Dermis blood vessel endothelial cell (primary cell): ENCODE measurements at regions not wholly inside any gene's neighbourhood (a gene's known extent, or its start where the extent isn't known, plus 50 kb on each side); places are given as distances from the start of the nearest gene placed in this dataset.

Experiments used
- DNase-seq: peaks from one replicate; pipeline ENCODE4 v3.0.0; 2010

- DNase-seq, result no peak
Measured at GRCh38 chr11:80086496-80087055, 645.7 kb upstream of the TENM4 start.

- DNase-seq, result no peak
Measured at GRCh38 chr11:80085563-80085962, 644.7 kb upstream of the TENM4 start.

- no peak for DNase-seq
Measured at GRCh38 chr11:80084608-80085007, 643.8 kb upstream of the TENM4 start.

GRCh38 chr11:80083531-80083951 is 642.7 kb upstream of the TENM4 start:
- no peak for DNase-seq

- DNase-seq, result no peak
Measured at GRCh38 chr11:80082406-80082805, 641.6 kb upstream of the TENM4 start.

- no peak for DNase-seq
Measured at GRCh38 chr11:80077113-80077512, 636.3 kb upstream of the TENM4 start.

GRCh38 chr11:80074837-80075236 is 634.0 kb upstream of the TENM4 start:
- DNase-seq, result no peak

GRCh38 chr11:80066291-80066690 is 625.5 kb upstream of the TENM4 start:
- no peak for DNase-seq

GRCh38 chr11:80065086-80065485 is 624.3 kb upstream of the TENM4 start:
- no peak for DNase-seq

- DNase-seq, result no peak
Measured at GRCh38 chr11:80061056-80061455, 620.2 kb upstream of the TENM4 start.

GRCh38 chr11:80054582-80055165 is 613.8 kb upstream of the TENM4 start:
- DNase-seq, result no peak

GRCh38 chr11:80048513-80048912 is 607.7 kb upstream of the TENM4 start:
- DNase-seq, result no peak

GRCh38 chr11:80041136-80042000 is 600.5 kb upstream of the TENM4 start:
- no peak for DNase-seq

GRCh38 chr11:80034801-80035200 is 594.0 kb upstream of the TENM4 start:
- DNase-seq, result no peak

- no peak for DNase-seq
Measured at GRCh38 chr11:80031014-80031600, 590.3 kb upstream of the TENM4 start.

- DNase-seq, result no peak
Measured at GRCh38 chr11:80028998-80029397, 588.2 kb upstream of the TENM4 start.

- DNase-seq, result no peak
Measured at GRCh38 chr11:80024119-80024518, 583.3 kb upstream of the TENM4 start.

- DNase-seq, result no peak
Measured at GRCh38 chr11:80023386-80023785, 582.6 kb upstream of the TENM4 start.

- no peak for DNase-seq
Measured at GRCh38 chr11:80010536-80010935, 569.7 kb upstream of the TENM4 start.

- no peak for DNase-seq
Measured at GRCh38 chr11:80009081-80009480, 568.3 kb upstream of the TENM4 start.

GRCh38 chr11:80007616-80008015 is 566.8 kb upstream of the TENM4 start:
- DNase-seq, result no peak

GRCh38 chr11:79990141-79990540 is 549.3 kb upstream of the TENM4 start:
- no peak for DNase-seq

- no peak for DNase-seq
Measured at GRCh38 chr11:79982185-79982584, 541.4 kb upstream of the TENM4 start.

GRCh38 chr11:79980916-79981315 is 540.1 kb upstream of the TENM4 start:
- DNase-seq, result no peak
